Tibial artery (tissue), 4 donors: ENCODE measurements at regions not wholly inside any gene's neighbourhood (a gene's known extent, or its start where the extent isn't known, plus 50 kb on each side); places are given as distances from the start of the nearest gene placed in this dataset.

Source experiments
- DNase-seq, 2 donors: peaks; one replicate each; pipeline ENCODE4 v3.0.0-alpha.2; 2019
- H3K27ac ChIP-seq, 2 donors: fragments of 200-600 bp; sonication (generic) in 1 of 2; 1 replicate in 1 of 2; 2 replicates in 1 of 2; pipeline ENCODE4 v1.5.1; 2018 to 2019; ENCODE audit warnings: mild to moderate bottlenecking in 1 of 2
- H3K27me3 ChIP-seq, 2 donors: fragments of 200-600 bp; sonication (generic) in 1 of 2; one replicate each; pipeline versions ENCODE4 v1.5.1 to v1.6.0; 2016 to 2019
- H3K36me3 ChIP-seq, 3 donors: fragments of 200-600 bp; sonication (generic) in 2 of 3; one replicate each; pipeline ENCODE4 v1.5.1; 2016 to 2019; ENCODE audit warnings: mild to moderate bottlenecking in 2 of 3
- H3K4me1 ChIP-seq, 4 donors: fragments of 200-600 bp; sonication (generic) in 2 of 4; 1 replicate in 3 of 4; 2 replicates in 1 of 4; pipeline ENCODE4 v1.5.1; 2016 to 2019
- H3K4me3 ChIP-seq, 2 donors: fragments of 200-600 bp; sonication (generic) in 1 of 2; 1 replicate in 1 of 2; 2 replicates in 1 of 2; pipeline ENCODE4 v1.5.1; 2018 to 2019; ENCODE audit warnings: mild to moderate bottlenecking in 2 of 2
- H3K9me3 ChIP-seq, 3 donors: fragments of 200-600 bp; sonication (generic) in 1 of 3; one replicate each; pipeline ENCODE4 v1.5.1; 2016 to 2019
- CTCF ChIP-seq, 2 experiments: fragments of 200-600 bp in 1 of 2; fragments of 450-650 bp in 1 of 2; IDR thresholded peaks; one replicate each; pipeline ENCODE4 v1.5.1; 2017 to 2019; ENCODE audit warnings: antibody characterized with exemption in 2 of 2, mild to moderate bottlenecking in 1 of 2, moderate library complexity in 1 of 2
- intact Hi-C: fragments of 100-400 bp; cut with DNase I; formaldehyde crosslinking; loops from one replicate; pipeline ENCODE4 v1.15.0; 2023; ENCODE audit warnings: low total_unique reads

- H3K27ac ChIP-seq = peak overlapping the region; percentile 37
- DNase-seq = no peak
- no peaks in the 10 kb centered on the region for H3K27me3 ChIP-seq
- peaks cover 0 to 57% (median 20%) of the 10 kb centered on the region in 4 donors for H3K4me1 ChIP-seq
- H3K4me3 ChIP-seq = no peak overlapping the region
- no peaks in the 10 kb centered on the region for H3K36me3 ChIP-seq
- intact Hi-C loops = loop anchor here (10.0 kb wide), 1 partner anchor 292 kb away; the partner anchor contains the start of gene NPY1R
- TF ChIP-seq CTCF (IDR thresholded peaks at IDR 0.05) = no peak
- H3K9me3 ChIP-seq = no peaks in the 10 kb centered on the region
Observed at GRCh38 chr4:163042306-163042705, 124.4 kb downstream of the NAF1 start.

GRCh38 chr4:163017135-163017534 lies 149.6 kb downstream of the NAF1 start:
- Histone ChIP-seq H3K9me3 (no peaks in the 10 kb centered on the region), H3K27ac (no peak overlapping the region), H3K27me3 (no peaks in the 10 kb centered on the region), H3K36me3 (no peaks in the 10 kb centered on the region), H3K4me1 (peaks cover 0 to 9% (median 0%) of the 10 kb centered on the region in 4 donors), H3K4me3 (no peak overlapping the region)
- intact Hi-C loops = no loop called here
- no peak for DNase-seq
- TF ChIP-seq CTCF (IDR thresholded peaks at IDR 0.05) = no peak

- Histone ChIP-seq H3K36me3 (no peaks in the 10 kb centered on the region), H3K9me3 (no peaks in the 10 kb centered on the region), H3K27me3 (no peaks in the 10 kb centered on the region), H3K4me1 (peaks cover 0 to 9% (median 0%) of the 10 kb centered on the region in 4 donors), H3K27ac (no peak overlapping the region), H3K4me3 (no peak overlapping the region)
- TF ChIP-seq CTCF (IDR thresholded peaks at IDR 0.05) = no peak
- no peak for DNase-seq
- intact Hi-C loops = no loop called here
Observed at GRCh38 chr4:163012816-163013215, 153.9 kb downstream of the NAF1 start.

GRCh38 chr4:163003979-163004378 lies 162.7 kb downstream of the NAF1 start:
- intact Hi-C loops = no loop called here
- H3K9me3 ChIP-seq = peaks cover 0 to 6% (median 4%) of the 10 kb centered on the region in 3 donors
- no peaks in the 10 kb centered on the region for H3K27me3 ChIP-seq
- H3K27ac ChIP-seq = no peak overlapping the region
- H3K4me1 ChIP-seq = no peaks in the 10 kb centered on the region
- H3K36me3 ChIP-seq = no peaks in the 10 kb centered on the region
- H3K4me3 ChIP-seq = no peak overlapping the region
- TF ChIP-seq CTCF (IDR thresholded peaks at IDR 0.05) = no peak
- DNase-seq = no peak

GRCh38 chr4:162988530-162988929 lies 178.2 kb downstream of the NAF1 start:
- DNase-seq = no peak
- intact Hi-C loops = no loop called here
- no peaks in the 10 kb centered on the region for H3K9me3 ChIP-seq
- H3K4me3 ChIP-seq = no peak overlapping the region
- H3K4me1 ChIP-seq = no peaks in the 10 kb centered on the region
- TF ChIP-seq CTCF (IDR thresholded peaks at IDR 0.05) = no peak
- H3K27me3 ChIP-seq = no peaks in the 10 kb centered on the region
- no peaks in the 10 kb centered on the region for H3K36me3 ChIP-seq
- no peak overlapping the region for H3K27ac ChIP-seq

GRCh38 chr4:162985131-162985530 lies 181.6 kb downstream of the NAF1 start:
- Histone ChIP-seq H3K9me3 (peaks cover 0 to 3% (median 0%) of the 10 kb centered on the region in 3 donors), H3K27ac (no peak overlapping the region), H3K36me3 (no peaks in the 10 kb centered on the region), H3K27me3 (no peaks in the 10 kb centered on the region), H3K4me1 (no peaks in the 10 kb centered on the region), H3K4me3 (no peak overlapping the region)
- intact Hi-C loops = no loop called here
- TF ChIP-seq CTCF (IDR thresholded peaks at IDR 0.05) = no peak
- no peak for DNase-seq
